ENCODE measurements at regions not wholly inside any gene's neighbourhood (a gene's known extent, or its start where the extent isn't known, plus 50 kb on each side); places are given as distances from the start of the nearest gene placed in this dataset.
A peak's percentile ranks its signal among the peaks of the same experiment; 100 is the strongest.
"Not testable (repeated sequence)": the region's sequence is repeated elsewhere in the genome, so short reads cannot be mapped to it uniquely, and the experiment has no call there.

GRCh38 chr12:45490232-45490881, 239.1 kb upstream of the ARID2 start:
- DNase-seq = no peak

GRCh38 chr12:45494279-45494678, 235.2 kb upstream of the ARID2 start:
- no peak for DNase-seq

GRCh38 chr12:45498645-45499044, 230.9 kb upstream of the ARID2 start:
- no peak for DNase-seq

GRCh38 chr12:45502481-45503128, 226.9 kb upstream of the ARID2 start:
- no peak for DNase-seq

GRCh38 chr12:45503899-45504298, 225.6 kb upstream of the ARID2 start:
- DNase-seq = no peak

- no peak for DNase-seq
Measured at GRCh38 chr12:45504316-45505010, 225.0 kb upstream of the ARID2 start.

- no peak for DNase-seq
Measured at GRCh38 chr12:45509187-45509586, 220.3 kb upstream of the ARID2 start.

- no peak for DNase-seq
Measured at GRCh38 chr12:45509621-45510020, 219.9 kb upstream of the ARID2 start.

GRCh38 chr12:45517381-45517780, 212.1 kb upstream of the ARID2 start:
- no peak for DNase-seq

- no peak for DNase-seq
Measured at GRCh38 chr12:45518291-45519235, 210.9 kb upstream of the ARID2 start.

- DNase-seq = no peak
Measured at GRCh38 chr12:45522227-45522626, 207.3 kb upstream of the ARID2 start.

GRCh38 chr12:45526823-45527222, 202.7 kb upstream of the ARID2 start:
- not testable (repeated sequence) for DNase-seq

- DNase-seq = no peak
Measured at GRCh38 chr12:45532113-45532512, 197.4 kb upstream of the ARID2 start.

- DNase-seq = no peak
Measured at GRCh38 chr12:45535610-45536180, 193.8 kb upstream of the ARID2 start.

GRCh38 chr12:45536284-45536683, 193.2 kb upstream of the ARID2 start:
- no peak for DNase-seq

- DNase-seq = no peak
Measured at GRCh38 chr12:45540661-45541341, 188.7 kb upstream of the ARID2 start.

GRCh38 chr12:45543887-45544286, 185.6 kb upstream of the ARID2 start:
- DNase-seq = peak; percentile 19

GRCh38 chr12:45546545-45546944, 183.0 kb upstream of the ARID2 start:
- DNase-seq = no peak

GRCh38 chr12:45547132-45547531, 182.4 kb upstream of the ARID2 start:
- no peak for DNase-seq

GRCh38 chr12:45547822-45548221, 181.7 kb upstream of the ARID2 start:
- no peak for DNase-seq

GRCh38 chr12:45548426-45548825, 181.1 kb upstream of the ARID2 start:
- no peak for DNase-seq

- DNase-seq = no peak
Measured at GRCh38 chr12:45549337-45549902, 180.1 kb upstream of the ARID2 start.

All from NK-92 treated with Interleukin-12 subunit alpha and Interleukin-12 subunit beta, amount 100 ng/mL, for 24 hours (cell line).